GM19035 (cell line): ENCODE measurements at regions not wholly inside any gene's neighbourhood (a gene's known extent, or its start where the extent isn't known, plus 50 kb on each side); places are given as distances from the start of the nearest gene placed in this dataset.
"Not testable (repeated sequence)": the region's sequence is repeated elsewhere in the genome, so short reads cannot be mapped to it uniquely, and the experiment has no call there.

Experiments
- ATAC-seq: cut with Tn5 transposase; IDR thresholded peaks from one replicate; pipeline ENCODE4 v1.9.1; 2021; ENCODE audit not compliant: unreplicated experiment

- no peak for ATAC-seq
Measured at GRCh38 chr1:157234705-157235273, 96.6 kb upstream of the ETV3 start.

GRCh38 chr1:157233131-157233530, 94.9 kb upstream of the ETV3 start:
- ATAC-seq: no peak

GRCh38 chr1:157231846-157232525, 93.8 kb upstream of the ETV3 start:
- ATAC-seq: no peak

GRCh38 chr1:157230500-157230899, 92.3 kb upstream of the ETV3 start:
- no peak for ATAC-seq

GRCh38 chr1:157227700-157228099, 89.5 kb upstream of the ETV3 start:
- ATAC-seq: no peak

GRCh38 chr1:157226739-157227138, 88.5 kb upstream of the ETV3 start:
- ATAC-seq: no peak

- ATAC-seq: no peak
Measured at GRCh38 chr1:157219600-157219999, 81.4 kb upstream of the ETV3 start.

GRCh38 chr1:157219182-157219581, 81.0 kb upstream of the ETV3 start:
- ATAC-seq: no peak

GRCh38 chr1:157218671-157219070, 80.5 kb upstream of the ETV3 start:
- no peak for ATAC-seq

GRCh38 chr1:157217486-157217885, 79.3 kb upstream of the ETV3 start:
- ATAC-seq: no peak

- ATAC-seq: no peak
Measured at GRCh38 chr1:157213836-157214235, 75.6 kb upstream of the ETV3 start.

GRCh38 chr1:157209514-157209913, 71.3 kb upstream of the ETV3 start:
- ATAC-seq: no peak

GRCh38 chr1:157205982-157206381, 67.8 kb upstream of the ETV3 start:
- not testable (repeated sequence) for ATAC-seq

GRCh38 chr1:157203166-157203565, 65.0 kb upstream of the ETV3 start:
- ATAC-seq: no peak

GRCh38 chr1:157202331-157202730, 64.1 kb upstream of the ETV3 start:
- no peak for ATAC-seq

GRCh38 chr1:157201767-157202166, 63.6 kb upstream of the ETV3 start:
- ATAC-seq: no peak

GRCh38 chr1:157200451-157200850, 62.3 kb upstream of the ETV3 start:
- no peak for ATAC-seq

- ATAC-seq: no peak
Measured at GRCh38 chr1:157199421-157199755, 61.2 kb upstream of the ETV3 start.

- ATAC-seq: no peak
Measured at GRCh38 chr1:157198619-157199420, 60.6 kb upstream of the ETV3 start.

- no peak for ATAC-seq
Measured at GRCh38 chr1:157197906-157198435, 59.8 kb upstream of the ETV3 start.

- ATAC-seq: not testable (repeated sequence)
Measured at GRCh38 chr1:157196670-157197456, 58.7 kb upstream of the ETV3 start.
